H1 (cell line): ENCODE measurements at regions not wholly inside any gene's neighbourhood (a gene's known extent, or its start where the extent isn't known, plus 50 kb on each side); places are given as distances from the start of the nearest gene placed in this dataset.

ENCODE experiments used
- CTCF ChIA-PET: fragments of 300-600 bp; sonication (Branson Sonifier 250); formaldehyde crosslinking; loops from one replicate; lab custom pipeline; 2021; ENCODE audit not compliant: partially characterized antibody; lab: Charles Lee
- POLR2A ChIA-PET: fragments of 300-600 bp; sonication (Branson Sonifier 250); formaldehyde crosslinking; loops from one replicate; lab custom pipeline; 2021; ENCODE audit warnings: inconsistent platforms; ENCODE audit not compliant: partially characterized antibody; lab: Charles Lee
- DNase-seq, 2 experiments: peaks; one replicate each; pipeline versions ENCODE4 v3.0.0 to v3.0.0-alpha.2; 2010 to 2022; ENCODE audit warnings: low spot score in 2 of 2, low read depth in 1 of 2, mixed read lengths in 1 of 2
- FAIRE-seq: peaks from 2 replicates; lab custom pipeline; 2011; peaks lifted over from hg19 to GRCh38; lab: Jason Lieb, UNC
- H2AFZ ChIP-seq: 2 replicates; pipeline ENCODE4 v1.8.1; 2012; ENCODE audit warnings: low read length, inconsistent platforms
- H2AK5ac ChIP-seq: 2 replicates; pipeline ENCODE4 v1.6.1; 2013; ENCODE audit warnings: low read depth, low read length
- H2BK120ac ChIP-seq: replicated peaks from 2 replicates; pipeline ENCODE3; 2013; ENCODE audit warnings: low read depth, low read length, inconsistent platforms
- H2BK12ac ChIP-seq: 2 replicates; pipeline ENCODE4 v1.6.1; 2013; ENCODE audit warnings: low read depth, low read length
- H2BK15ac ChIP-seq: 2 replicates; pipeline ENCODE4 v1.6.1; 2013; ENCODE audit warnings: low read length
- H2BK20ac ChIP-seq: 2 replicates; pipeline ENCODE4 v1.6.1; 2013; ENCODE audit warnings: low read length
- H2BK5ac ChIP-seq: 2 replicates; pipeline ENCODE4 v1.6.1; 2013; ENCODE audit warnings: low read depth, low read length
- H3K14ac ChIP-seq: 2 replicates; pipeline ENCODE4 v1.6.1; 2013; ENCODE audit warnings: inconsistent platforms; ENCODE audit not compliant: insufficient read length
- H3K18ac ChIP-seq: 2 replicates; pipeline ENCODE4 v1.6.1; 2013; ENCODE audit warnings: low read length; ENCODE audit errors: extremely low read depth
- H3K23ac ChIP-seq: 2 replicates; pipeline ENCODE4 v1.6.1; 2013; ENCODE audit warnings: inconsistent platforms; ENCODE audit not compliant: insufficient read length
- H3K23me2 ChIP-seq: 2 replicates; pipeline ENCODE4 v1.6.1; 2013; ENCODE audit warnings: low read depth, low read length
- H3K27ac ChIP-seq: 2 replicates; pipeline ENCODE4 v1.6.1; 2011; ENCODE audit warnings: low read depth, low read length, inconsistent platforms
- H3K27me3 ChIP-seq, 4 experiments: replicated peaks in 1 of 4; 1 replicate in 1 of 4; 2 replicates in 3 of 4; pipeline versions ENCODE4 v1.6.1 to v1.8.1; 2011 to 2013; ENCODE audit warnings: low read length in 3 of 4, mild to moderate bottlenecking in 3 of 4, inconsistent platforms in 2 of 4, mixed read lengths in 2 of 4, moderate library complexity in 1 of 4; ENCODE audit not compliant: control insufficient read depth in 3 of 4, insufficient read depth in 3 of 4; ENCODE audit errors: extremely low read depth in 1 of 4
- H3K36me3 ChIP-seq, 4 experiments: 2 replicates each; pipeline versions ENCODE4 v1.6.1 to v1.8.1; 2011 to 2013; ENCODE audit warnings: mild to moderate bottlenecking in 4 of 4, low read length in 3 of 4, moderate library complexity in 2 of 4, control low read depth in 1 of 4, inconsistent platforms in 1 of 4; ENCODE audit not compliant: insufficient read depth in 4 of 4, control insufficient read depth in 2 of 4
- H3K4ac ChIP-seq: replicated peaks from 2 replicates; pipeline ENCODE3; 2013; ENCODE audit warnings: low read length, low read depth, mixed read lengths, inconsistent platforms; ENCODE audit not compliant: insufficient read length
- H3K4me1 ChIP-seq, 4 experiments: replicated peaks in 1 of 4; 1 replicate in 1 of 4; 2 replicates in 3 of 4; pipeline versions ENCODE4 v1.6.1 to v1.8.1; 2011 to 2013; ENCODE audit warnings: low read length in 3 of 4, inconsistent platforms in 2 of 4, mixed read lengths in 1 of 4; ENCODE audit not compliant: insufficient read depth in 4 of 4, control insufficient read depth in 3 of 4
- H3K4me2 ChIP-seq, 2 experiments: 2 replicates each; pipeline versions ENCODE4 v1.6.1 to v1.8.1; 2011 to 2013; ENCODE audit warnings: low read depth in 2 of 2, low read length in 2 of 2, control low read depth in 1 of 2, inconsistent platforms in 1 of 2, mild to moderate bottlenecking in 1 of 2; ENCODE audit not compliant: insufficient read depth in 1 of 2
- H3K4me3 ChIP-seq, 4 experiments: fragments of 200-600, 300-600 bp in 1 of 4; sonication (generic), shearing (Covaris generic), sonication (Bioruptor Twin) in 1 of 4; 2 replicates each; pipeline versions ENCODE4 v1.5.1 to v1.8.1; 2011 to 2016; ENCODE audit warnings: low read length in 4 of 4, low read depth in 3 of 4, control low read depth in 2 of 4, inconsistent platforms in 2 of 4, mild to moderate bottlenecking in 2 of 4, mixed read lengths in 1 of 4, moderate library complexity in 1 of 4; ENCODE audit not compliant: insufficient read depth in 2 of 4; ENCODE audit errors: extremely low read depth in 1 of 4
- H3K56ac ChIP-seq: replicated peaks from 2 replicates; pipeline ENCODE3; 2013; ENCODE audit warnings: low read depth, mild to moderate bottlenecking, mixed read lengths, low read length, inconsistent platforms; ENCODE audit not compliant: insufficient read length
- H3K79me1 ChIP-seq: 2 replicates; pipeline ENCODE4 v1.6.1; 2013; ENCODE audit warnings: low read depth, low read length, control low read depth
- H3K79me2 ChIP-seq, 2 experiments: 2 replicates each; pipeline versions ENCODE4 v1.6.1 to v1.8.1; 2012 to 2013; ENCODE audit warnings: low read length in 2 of 2, mild to moderate bottlenecking in 2 of 2, inconsistent platforms in 1 of 2; ENCODE audit not compliant: insufficient read depth in 2 of 2, control insufficient read depth in 1 of 2
- H3K9ac ChIP-seq, 4 experiments: replicated peaks in 1 of 4; 1 replicate in 1 of 4; 2 replicates in 3 of 4; pipeline versions ENCODE4 v1.6.1 to v1.8.1; 2011 to 2013; ENCODE audit warnings: low read depth in 3 of 4, low read length in 3 of 4, control low read depth in 2 of 4, mild to moderate bottlenecking in 2 of 4, moderate library complexity in 2 of 4, inconsistent platforms in 1 of 4; ENCODE audit errors: extremely low read depth in 1 of 4
- H3K9me3 ChIP-seq, 2 experiments: 2 replicates each; pipeline versions ENCODE4 v1.6.1 to v1.8.1; 2012 to 2013; ENCODE audit warnings: mild to moderate bottlenecking in 2 of 2, moderate library complexity in 2 of 2, control low read depth in 1 of 2, inconsistent platforms in 1 of 2, low read depth in 1 of 2, low read length in 1 of 2, mixed read lengths in 1 of 2; ENCODE audit not compliant: insufficient read depth in 2 of 2
- H4K20me1 ChIP-seq, 2 experiments: replicated peaks in 1 of 2; 2 replicates each; pipeline versions ENCODE3 to v1.8.1; 2011 to 2013; ENCODE audit warnings: inconsistent platforms in 2 of 2, low read length in 2 of 2, mild to moderate bottlenecking in 1 of 2; ENCODE audit not compliant: insufficient read depth in 2 of 2, control insufficient read depth in 1 of 2
- H4K5ac ChIP-seq: 2 replicates; pipeline ENCODE4 v1.6.1; 2013; ENCODE audit warnings: low read length, low read depth, mixed read lengths, inconsistent platforms; ENCODE audit not compliant: insufficient read length
- H4K8ac ChIP-seq: 2 replicates; pipeline ENCODE4 v1.8.0; 2013; ENCODE audit warnings: mild to moderate bottlenecking, moderate library complexity, low read length, inconsistent platforms; ENCODE audit not compliant: insufficient read depth; ENCODE audit errors: extremely low read depth
- H4K91ac ChIP-seq: replicated peaks from 2 replicates; pipeline ENCODE3; 2013; ENCODE audit warnings: low read length, mixed read lengths, inconsistent platforms; ENCODE audit not compliant: insufficient read length
- ATF3 ChIP-seq: IDR thresholded peaks from 2 replicates; pipeline ENCODE4 v1.6.1; 2011; ENCODE audit warnings: low read depth, mild to moderate bottlenecking, low read length; ENCODE audit not compliant: insufficient read depth
- RAD21 ChIP-seq, 2 experiments: IDR thresholded peaks in 1 of 2; conservative IDR thresholded peaks in 1 of 2; 2 replicates each; pipeline ENCODE4 v1.6.1; 2011; ENCODE audit warnings: low read depth in 2 of 2, low read length in 2 of 2, improper control_type of control experiment in 1 of 2, inconsistent platforms in 1 of 2, mild to moderate bottlenecking in 1 of 2, moderate library complexity in 1 of 2
- TAF7 ChIP-seq: optimal IDR thresholded peaks from 2 replicates; pipeline ENCODE3; 2011; ENCODE audit warnings: low read depth, mild to moderate bottlenecking, inconsistent platforms, low read length, moderate library complexity, borderline replicate concordance
- WGBS, 2 experiments: shearing (Covaris generic) in 1 of 2; methylation state at CpG; one replicate each; pipeline versions ENCODE4 v1.1.6 to v1.1.7; 2013 to 2015; ENCODE audit warnings: low lambda C conversion rate in 2 of 2, mixed read lengths in 2 of 2, inconsistent platforms in 1 of 2, low coverage in 1 of 2, missing lambda C conversion rate in 1 of 2; ENCODE audit not compliant: insufficient replicate concordance in 2 of 2, insufficient coverage in 1 of 2, insufficient read length in 1 of 2; ENCODE audit errors: extremely low coverage in 1 of 2, missing lambda C conversion rate in 1 of 2; 5-methylcytosine and 5-hydroxymethylcytosine counted together

GRCh38 chr20:22752324-22752723, 168.0 kb upstream of the FOXA2 start:
- Histone ChIP-seq H3K23me2 (no peaks in the 10 kb centered on the region), H4K5ac (no peak overlapping the region), H4K91ac (no peak overlapping the region), H3K4me3 (no peak overlapping the region), H3K36me3 (no peaks in the 10 kb centered on the region), H3K23ac (no peak overlapping the region), H2AK5ac (no peak overlapping the region), H3K4me2 (no peak overlapping the region), H3K14ac (no peak overlapping the region), H3K79me2 (no peaks in the 10 kb centered on the region), H3K56ac (no peak overlapping the region), H2BK120ac (no peak overlapping the region), H2BK15ac (no peak overlapping the region), H4K8ac (no peak overlapping the region), H3K27ac (no peak overlapping the region), H2BK5ac (no peak overlapping the region), H3K4ac (no peak overlapping the region), H3K79me1 (no peaks in the 10 kb centered on the region), H2BK12ac (no peak overlapping the region), H3K9ac (no peak overlapping the region), H3K4me1 (no peaks in the 10 kb centered on the region), H4K20me1 (no peaks in the 10 kb centered on the region), H3K9me3 (no peaks in the 10 kb centered on the region), H3K27me3 (no peaks in the 10 kb centered on the region), H3K18ac (no peak overlapping the region), H2AFZ (no peak overlapping the region), H2BK20ac (no peak overlapping the region)
- 86% methylated on average over 1 of the region's 1 CpG; no CpG with 5 or more reads in 1 of the 2 experiments for WGBS, 2 experiments
- POLR2A ChIA-PET = interaction anchor here (0.6 kb wide), 1 partner anchor 48 kb away, joined by 5 read pairs; no protein-coding TSS in a partner anchor
- CTCF ChIA-PET = interaction anchor here (1.7 kb wide), 1 partner anchor 15 kb away, joined by 5 read pairs; no protein-coding TSS in a partner anchor
- no peak for DNase-seq
- FAIRE-seq = no peak
- TF ChIP-seq RAD21 (IDR thresholded peaks at IDR 0.05 in 1 of 2, conservative IDR thresholded peaks at IDR 0.05 in 1 of 2; ENCODE audit: low read depth in 2 of 2, low read length in 2 of 2) = no peak
- TF ChIP-seq TAF7 = no peak
- TF ChIP-seq ATF3 = no peak
